ENCODE measurements at regions not wholly inside any gene's neighbourhood (a gene's known extent, or its start where the extent isn't known, plus 50 kb on each side); places are given as distances from the start of the nearest gene placed in this dataset.

GRCh38 chr12:91989143-91989542 lies 156.5 kb downstream of the BTG1 start:
- no peak for TF ChIP-seq POLR2A (IDR thresholded peaks at IDR 0.05; ENCODE audit: extremely low read depth, insufficient read length)
- no peak for TF ChIP-seq CTCF (IDR thresholded peaks at IDR 0.05; ENCODE audit: low read depth, low read length)
- TF ChIP-seq, protein P1, sequence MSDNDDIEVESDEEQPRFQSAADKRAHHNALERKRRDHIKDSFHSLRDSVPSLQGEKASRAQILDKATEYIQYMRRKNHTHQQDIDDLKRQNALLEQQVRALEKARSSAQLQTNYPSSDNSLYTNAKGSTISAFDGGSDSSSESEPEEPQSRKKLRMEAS (IDR thresholded peaks at IDR 0.05; ENCODE audit: low read depth, low read length), result no peak
